ENCODE measurements at regions not wholly inside any gene's neighbourhood (a gene's known extent, or its start where the extent isn't known, plus 50 kb on each side); places are given as distances from the start of the nearest gene placed in this dataset.
"Not testable (repeated sequence)": the region's sequence is repeated elsewhere in the genome, so short reads cannot be mapped to it uniquely, and the experiment has no call there.

DNA sequence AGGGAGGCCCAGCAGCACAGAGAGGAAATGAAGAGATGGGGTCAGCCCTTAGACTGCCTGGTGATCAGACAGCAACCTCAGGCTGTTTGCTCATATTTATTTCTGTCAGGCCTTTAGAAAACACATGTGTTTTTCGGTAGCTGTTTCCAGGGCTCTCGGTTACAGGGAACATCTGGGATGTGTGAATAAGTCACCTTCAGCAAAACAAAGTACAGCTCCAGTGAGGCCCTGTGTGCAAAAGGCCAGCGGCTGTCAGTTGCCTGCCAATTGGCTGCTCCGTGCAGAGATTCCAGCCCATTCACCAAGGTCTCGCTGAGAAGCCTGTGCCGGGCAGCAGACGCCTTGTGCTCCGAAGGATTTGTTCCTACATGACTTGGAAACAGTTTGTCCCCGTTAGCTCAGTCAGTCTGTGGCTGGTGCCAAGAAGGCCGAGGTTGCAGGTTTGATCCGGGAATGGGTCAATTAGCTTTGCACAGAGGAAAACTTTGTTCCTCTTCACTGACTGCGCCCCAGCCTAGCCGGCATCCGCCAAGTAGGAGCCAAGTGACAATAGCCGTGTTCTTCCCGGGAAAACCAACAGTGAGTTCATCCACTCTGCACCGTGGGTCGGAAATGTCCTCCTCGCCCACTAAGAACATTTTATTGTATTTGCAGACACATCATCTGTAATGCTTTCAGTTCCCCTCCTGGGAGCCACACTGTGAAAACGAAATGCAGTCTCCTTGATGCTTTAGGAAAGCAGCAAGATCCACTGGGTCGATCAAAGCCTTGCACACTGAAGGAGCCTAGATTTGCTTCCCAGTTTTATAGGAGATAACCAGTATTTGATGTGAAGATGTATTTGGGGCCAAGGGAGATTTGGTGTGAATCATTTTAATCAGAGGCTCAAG is 315.4 kb upstream of the CDYL start:
- no peak for DNase-seq (ENCODE audit: low read depth, low spot score)

DNA sequence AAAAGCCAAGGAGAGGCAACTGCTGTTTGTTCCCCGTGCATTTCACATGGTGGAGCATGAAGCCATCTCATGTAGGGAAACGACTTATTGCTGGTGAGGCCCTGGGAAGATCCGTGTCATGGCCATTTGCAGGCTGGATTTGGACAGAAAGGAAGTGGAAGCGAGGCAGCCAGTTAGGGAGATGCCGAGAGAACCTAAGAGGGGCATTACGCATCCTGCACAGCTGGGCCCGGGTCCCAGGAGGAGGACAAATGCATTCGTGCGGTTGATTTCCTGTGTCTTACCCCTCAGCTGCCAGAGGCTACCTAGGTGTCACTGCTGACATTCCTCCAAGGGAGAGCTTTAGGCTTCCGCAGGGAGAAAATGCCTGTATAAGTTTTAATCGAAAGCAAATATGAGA is 316.2 kb upstream of the CDYL start:
- DNase-seq (ENCODE audit: low read depth, low spot score), result no peak

DNA sequence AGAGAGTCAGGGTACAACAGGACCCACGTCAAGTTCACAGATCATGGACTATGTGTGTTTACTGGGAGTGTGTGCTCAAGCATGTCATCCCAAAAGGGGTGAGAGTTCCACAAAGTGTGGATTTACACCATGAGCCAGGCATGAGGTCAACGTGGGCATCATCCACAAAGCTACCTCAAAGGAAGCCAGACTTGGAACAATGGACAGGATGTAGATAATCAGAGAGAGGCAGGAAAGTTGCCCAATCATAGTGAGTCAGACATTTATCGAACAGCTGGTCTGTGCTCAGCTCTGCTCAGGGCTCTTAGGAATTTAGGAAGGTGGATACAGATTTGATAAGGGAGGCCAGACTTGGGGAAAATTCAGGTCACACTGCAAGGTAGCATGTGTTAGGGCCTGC is 317.2 kb upstream of the CDYL start:
- no peak for DNase-seq (ENCODE audit: low read depth, low spot score)

- no peak for DNase-seq (ENCODE audit: low read depth, low spot score)
Measured at GRCh38 chr6:4451718-4452117, 316.3 kb upstream of the ECI2 start.

DNA sequence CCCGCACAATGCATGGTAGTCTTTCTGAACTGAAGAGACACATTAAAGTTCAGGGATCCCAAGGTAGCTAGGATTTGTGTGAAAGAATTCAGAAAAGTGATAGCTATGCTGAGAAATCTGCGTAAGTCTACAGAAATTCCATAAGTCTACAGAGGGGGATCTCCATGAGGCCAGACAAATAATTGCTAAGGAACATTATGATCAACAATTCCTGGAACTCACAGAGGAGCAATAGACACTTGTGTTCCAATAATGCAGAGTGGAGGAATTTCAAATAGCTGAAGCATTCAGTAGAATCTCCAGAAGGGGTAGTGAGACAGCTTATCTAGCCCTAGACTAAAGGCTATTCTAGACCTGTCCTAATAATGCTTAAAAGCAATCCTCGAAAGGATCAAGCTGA is 315.7 kb upstream of the ECI2 start:
- DNase-seq (ENCODE audit: low read depth, low spot score), result no peak

DNA sequence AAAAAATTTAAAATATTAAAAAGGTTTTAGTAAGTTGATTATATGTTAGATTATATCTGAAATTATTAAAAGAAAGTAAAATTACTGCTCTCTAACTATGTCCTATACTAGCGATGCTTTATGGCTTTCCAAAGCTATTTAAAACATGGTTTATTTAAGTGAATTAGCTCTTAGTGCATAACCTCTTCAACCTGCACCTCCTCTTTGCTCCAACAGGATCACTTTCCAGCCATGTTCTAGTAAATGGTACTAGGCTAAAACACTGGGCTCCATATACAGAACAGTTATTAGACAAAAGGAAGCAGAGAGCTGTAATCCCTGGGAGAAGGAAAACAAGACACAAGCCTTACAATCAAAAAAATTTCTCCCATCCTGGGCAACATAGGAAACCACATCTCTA is 314.9 kb upstream of the ECI2 start:
- DNase-seq (ENCODE audit: low read depth, low spot score), result no peak

GRCh38 chr6:4449409-4449808 is 314.0 kb upstream of the ECI2 start:
- DNase-seq (ENCODE audit: low read depth, low spot score), result no peak

- DNase-seq (ENCODE audit: low read depth, low spot score), result no peak
Measured at GRCh38 chr6:4448841-4449240, 313.5 kb upstream of the ECI2 start.

DNA sequence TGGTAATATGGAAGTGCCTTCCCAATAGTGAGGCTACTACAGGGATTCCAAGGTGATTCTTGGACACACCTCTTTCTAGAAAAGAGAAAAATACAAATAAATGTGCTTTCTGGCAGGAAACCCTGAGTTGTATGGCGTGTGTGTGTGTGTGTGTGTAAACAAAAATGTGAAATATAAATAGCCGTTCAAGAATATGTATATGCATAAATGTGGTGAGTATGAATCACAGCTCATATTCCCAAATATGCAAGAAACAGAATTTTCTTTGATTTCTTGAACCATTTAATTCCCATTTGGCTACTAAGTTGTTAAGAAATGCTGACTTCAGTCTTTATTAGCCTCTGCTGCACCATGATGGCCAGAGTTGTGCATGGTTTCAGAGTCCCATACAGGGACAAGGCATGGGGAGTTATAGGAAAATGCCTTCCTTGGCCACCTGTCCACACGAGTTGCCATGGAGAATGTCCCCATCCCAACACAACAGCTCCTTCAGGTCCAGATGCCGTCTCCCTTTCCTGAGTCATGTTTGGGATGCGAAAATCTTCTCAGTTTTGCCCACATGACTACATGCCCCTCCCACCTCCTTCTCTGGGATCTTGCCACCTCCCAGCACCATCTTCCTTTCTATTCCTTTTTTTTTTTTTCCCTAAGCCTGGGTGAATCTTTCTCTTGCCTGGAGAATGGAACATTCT is 312.4 kb upstream of the ECI2 start:
- DNase-seq (ENCODE audit: low read depth, low spot score), result no peak

- DNase-seq (ENCODE audit: low read depth, low spot score), result no peak
Measured at GRCh38 chr6:4446982-4447381, 311.6 kb upstream of the ECI2 start.

GRCh38 chr6:4441981-4442434 is 306.6 kb upstream of the ECI2 start:
- no peak for DNase-seq (ENCODE audit: low read depth, low spot score)

DNA sequence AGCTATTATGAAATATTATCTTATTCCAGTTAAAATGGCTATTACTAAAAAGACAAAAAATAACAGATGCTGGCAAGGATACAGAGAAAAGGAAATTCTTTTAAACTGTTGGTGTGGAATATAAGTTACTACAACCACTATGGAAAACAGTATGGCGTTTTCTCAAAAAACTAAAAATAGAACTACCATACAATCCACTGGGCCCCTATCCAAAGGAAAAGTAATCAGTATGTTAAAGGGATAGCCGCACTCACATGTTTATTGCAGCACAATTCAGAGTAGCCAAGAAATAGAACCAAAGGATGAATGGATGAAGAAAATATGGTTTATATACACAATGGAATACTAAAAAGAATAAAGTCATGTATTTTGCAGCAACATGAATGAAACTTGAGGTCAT is 303.8 kb upstream of the ECI2 start:
- DNase-seq (ENCODE audit: low read depth, low spot score), result no peak

- DNase-seq (ENCODE audit: low read depth, low spot score), result no peak
Measured at GRCh38 chr6:4437342-4437741, 302.0 kb upstream of the ECI2 start.

- DNase-seq (ENCODE audit: low read depth, low spot score), result no peak
Measured at GRCh38 chr6:4435981-4436445, 300.6 kb upstream of the ECI2 start.

DNA sequence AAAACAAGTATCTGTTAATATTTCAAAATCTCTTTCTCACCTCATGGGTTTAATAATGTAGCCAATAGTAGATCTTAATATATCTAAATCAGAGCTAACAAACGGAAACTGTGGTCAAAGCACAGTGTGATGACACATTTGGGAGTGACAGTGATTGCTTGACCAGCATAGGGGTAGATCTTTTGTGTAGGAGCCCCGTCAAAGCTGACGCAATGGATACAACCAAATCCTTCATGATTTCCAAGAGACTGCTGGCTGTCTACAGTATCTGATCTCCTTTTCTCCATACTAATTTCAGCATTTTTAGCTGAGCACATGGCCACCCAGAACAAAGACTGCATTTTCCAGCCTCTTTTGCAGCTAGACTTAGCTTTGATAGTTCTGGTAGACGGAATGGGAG is 299.3 kb upstream of the ECI2 start:
- no peak for DNase-seq (ENCODE audit: low read depth, low spot score)

GRCh38 chr6:4433199-4433598 is 297.8 kb upstream of the ECI2 start:
- no peak for DNase-seq (ENCODE audit: low read depth, low spot score)

DNA sequence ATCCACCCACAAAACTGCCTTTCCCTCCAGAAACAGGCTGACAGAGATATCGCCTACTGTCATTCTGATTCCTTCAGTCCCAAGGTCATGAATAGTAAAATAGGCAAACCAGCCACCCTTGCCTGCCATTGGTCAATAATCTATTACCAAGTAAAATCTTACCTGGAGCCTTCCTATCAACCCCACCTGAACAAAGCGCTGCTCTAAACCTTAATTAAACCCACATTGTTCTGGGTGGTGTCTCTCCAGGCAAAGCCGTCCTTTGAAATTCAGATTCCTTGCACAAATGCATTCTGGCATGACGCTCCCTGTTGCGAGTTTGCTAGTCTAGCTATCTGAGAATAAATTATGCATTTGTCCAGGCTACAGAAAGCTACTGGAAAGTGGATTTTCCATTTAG is 291.6 kb upstream of the ECI2 start:
- DNase-seq (ENCODE audit: low read depth, low spot score), result no peak

GRCh38 chr6:4421837-4422236 is 286.5 kb upstream of the ECI2 start:
- no peak for DNase-seq (ENCODE audit: low read depth, low spot score)

GRCh38 chr6:4420160-4420865 is 284.9 kb upstream of the ECI2 start:
- DNase-seq (ENCODE audit: low read depth, low spot score), result no peak

- no peak for DNase-seq (ENCODE audit: low read depth, low spot score)
Measured at GRCh38 chr6:4415549-4415948, 280.2 kb upstream of the ECI2 start.

DNA sequence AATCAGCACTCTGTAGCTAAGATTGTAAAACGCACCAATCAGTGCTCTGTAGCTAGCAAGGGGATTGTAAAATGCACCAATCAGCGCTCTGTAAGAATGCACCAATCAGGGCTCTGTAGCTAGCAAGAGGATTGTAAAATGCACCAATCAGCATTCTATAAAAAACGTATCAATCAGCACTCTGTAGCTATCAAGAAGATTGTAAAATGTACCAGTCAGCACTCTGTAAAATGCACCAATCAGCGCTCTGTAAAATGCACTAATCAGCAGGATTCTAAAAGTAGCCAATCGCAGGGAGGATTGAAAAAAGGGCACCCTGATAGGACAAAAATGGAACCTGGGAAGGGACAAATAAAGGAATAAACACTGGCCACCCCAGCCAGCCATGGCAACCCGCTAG is 278.7 kb upstream of the ECI2 start:
- DNase-seq (ENCODE audit: low read depth, low spot score), result not testable (repeated sequence)

- no peak for DNase-seq (ENCODE audit: low read depth, low spot score)
Measured at GRCh38 chr6:4413073-4413472, 277.7 kb upstream of the ECI2 start.

All from smooth muscle cell of the brain vasculature (primary cell).